ENCODE measurements at regions not wholly inside any gene's neighbourhood (a gene's known extent, or its start where the extent isn't known, plus 50 kb on each side); places are given as distances from the start of the nearest gene placed in this dataset.

GRCh38 chr12:69022674-69023073, 89.7 kb upstream of the CPM start:
- H3K27me3 Mint-ChIP-seq: peaks cover 7% of the 10 kb centered on the region
- no peaks in the 10 kb centered on the region for H3K9me3 Mint-ChIP-seq
- H3K27ac Mint-ChIP-seq: no peak overlapping the region
- peaks cover 3% of the 10 kb centered on the region for H3K36me3 Mint-ChIP-seq
- H3K4me1 Mint-ChIP-seq: no peaks in the 10 kb centered on the region
- H3K4me3 Mint-ChIP-seq: no peak overlapping the region

DNA sequence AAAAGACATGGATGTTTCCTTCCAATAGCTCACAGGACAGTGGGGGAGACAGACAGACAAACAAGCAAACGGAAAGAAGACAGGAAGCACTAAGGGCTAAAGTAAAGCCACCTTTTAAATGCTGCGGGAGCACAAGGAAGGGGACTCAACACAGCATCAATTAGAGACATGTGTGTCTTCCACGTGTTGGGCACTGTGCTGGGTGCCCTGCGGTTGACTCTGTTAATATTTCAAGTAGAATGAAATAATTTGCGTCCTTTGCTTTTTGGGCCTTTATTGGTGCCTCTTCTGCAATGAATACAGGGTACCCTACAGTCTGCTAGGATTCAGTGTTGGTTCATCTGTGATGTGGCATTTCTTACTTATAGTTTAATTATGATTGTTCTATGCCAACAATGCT, 90.9 kb upstream of the CPM start:
- H3K27me3 Mint-ChIP-seq: peaks cover 4% of the 10 kb centered on the region
- H3K9me3 Mint-ChIP-seq: no peaks in the 10 kb centered on the region
- no peak overlapping the region for H3K4me3 Mint-ChIP-seq

GRCh38 chr12:69024413-69024812, 91.4 kb upstream of the CPM start:
- Mint-ChIP-seq H3K4me1 (no peaks in the 10 kb centered on the region), H3K27me3 (peaks cover 4% of the 10 kb centered on the region), H3K9me3 (no peaks in the 10 kb centered on the region), H3K36me3 (peaks cover 3% of the 10 kb centered on the region), H3K4me3 (no peak overlapping the region), H3K27ac (no peak overlapping the region)

More for the DNA sequence above, 90.9 kb upstream of the CPM start:
- Mint-ChIP-seq H3K4me1 (no peaks in the 10 kb centered on the region), H3K27ac (no peak overlapping the region), H3K36me3 (peaks cover 3% of the 10 kb centered on the region)

GRCh38 chr12:69024907-69025306, 91.9 kb upstream of the CPM start:
- Mint-ChIP-seq H3K4me3 (no peak overlapping the region), H3K27ac (no peak overlapping the region), H3K4me1 (no peaks in the 10 kb centered on the region), H3K9me3 (no peaks in the 10 kb centered on the region), H3K36me3 (peaks cover 3% of the 10 kb centered on the region), H3K27me3 (peaks cover 4% of the 10 kb centered on the region)

- H3K4me1 Mint-ChIP-seq: no peaks in the 10 kb centered on the region
- no peaks in the 10 kb centered on the region for H3K9me3 Mint-ChIP-seq
- H3K27ac Mint-ChIP-seq: no peak overlapping the region
- H3K4me3 Mint-ChIP-seq: no peak overlapping the region
- no peaks in the 10 kb centered on the region for H3K27me3 Mint-ChIP-seq
- H3K36me3 Mint-ChIP-seq: no peaks in the 10 kb centered on the region
These were observed 93.4 kb upstream of the CPM start for GRCh38 chr12:69026336-69026735.

GRCh38 chr12:69027411-69027881, 94.5 kb upstream of the CPM start:
- Mint-ChIP-seq H3K9me3 (no peaks in the 10 kb centered on the region), H3K4me3 (no peak overlapping the region), H3K27ac (no peak overlapping the region), H3K36me3 (no peaks in the 10 kb centered on the region), H3K4me1 (no peaks in the 10 kb centered on the region), H3K27me3 (no peaks in the 10 kb centered on the region)

- Mint-ChIP-seq H3K36me3 (no peaks in the 10 kb centered on the region), H3K27me3 (peaks cover 2% of the 10 kb centered on the region), H3K4me1 (no peaks in the 10 kb centered on the region), H3K9me3 (no peaks in the 10 kb centered on the region), H3K4me3 (no peak overlapping the region), H3K27ac (no peak overlapping the region)
These were observed 96.2 kb upstream of the CPM start for GRCh38 chr12:69028941-69029729.

GRCh38 chr12:69030321-69030720, 97.3 kb upstream of the CPM start:
- Mint-ChIP-seq H3K36me3 (no peaks in the 10 kb centered on the region), H3K4me3 (no peak overlapping the region), H3K4me1 (no peaks in the 10 kb centered on the region), H3K27me3 (peaks cover 5% of the 10 kb centered on the region), H3K27ac (no peak overlapping the region), H3K9me3 (no peaks in the 10 kb centered on the region)

DNA sequence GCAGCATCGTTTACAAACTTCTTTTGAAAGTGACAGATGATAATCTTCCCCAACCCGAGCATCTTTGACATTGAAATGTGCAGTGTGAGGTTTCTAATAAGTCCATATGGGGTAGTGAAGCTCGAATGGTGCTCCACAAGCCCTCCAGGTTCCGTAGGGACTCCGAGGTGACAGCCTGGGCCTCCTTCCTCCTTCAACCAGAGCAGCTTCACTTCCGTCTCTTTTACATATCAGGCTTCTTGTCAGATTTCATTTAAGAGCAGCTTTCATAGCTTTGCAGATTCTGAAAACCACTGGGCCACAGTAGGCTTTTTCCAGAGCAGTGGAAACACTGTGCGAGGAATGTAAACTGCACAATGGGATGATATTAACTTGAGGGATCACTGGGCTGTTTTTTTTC, 103.6 kb upstream of the CPM start:
- Mint-ChIP-seq H3K27ac (no peak overlapping the region), H3K36me3 (no peaks in the 10 kb centered on the region), H3K27me3 (peaks cover 7% of the 10 kb centered on the region), H3K9me3 (no peaks in the 10 kb centered on the region), H3K4me1 (no peaks in the 10 kb centered on the region), H3K4me3 (no peak overlapping the region)

- Mint-ChIP-seq H3K9me3 (no peaks in the 10 kb centered on the region), H3K36me3 (no peaks in the 10 kb centered on the region), H3K27me3 (peaks cover 7% of the 10 kb centered on the region), H3K4me3 (no peak overlapping the region), H3K27ac (no peak overlapping the region), H3K4me1 (no peaks in the 10 kb centered on the region)
These were observed 104.0 kb upstream of the CPM start for GRCh38 chr12:69036999-69037398.

DNA sequence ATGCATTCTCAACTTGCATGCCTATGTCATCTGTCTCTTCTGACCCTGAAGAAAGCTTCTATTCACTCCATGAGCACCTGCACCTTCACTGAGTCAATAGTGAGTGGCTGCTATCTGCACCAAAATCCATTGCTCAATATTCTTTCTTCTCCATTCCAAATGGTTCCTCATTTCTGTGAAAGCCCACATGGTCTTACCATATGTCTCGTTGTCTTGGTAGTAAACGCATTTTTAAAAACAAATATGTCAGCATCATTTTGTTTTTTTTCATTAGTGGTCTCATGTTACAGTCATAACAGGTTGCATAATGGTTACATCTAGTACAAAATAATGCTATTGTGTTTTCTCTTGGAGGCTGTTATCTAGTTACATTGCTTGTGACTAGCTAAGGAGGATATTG, 106.9 kb upstream of the CPM start:
- Mint-ChIP-seq H3K27ac (no peak overlapping the region), H3K36me3 (no peaks in the 10 kb centered on the region), H3K4me1 (peaks cover under 1% of the 10 kb centered on the region), H3K4me3 (no peak overlapping the region), H3K27me3 (peaks cover 2% of the 10 kb centered on the region), H3K9me3 (no peaks in the 10 kb centered on the region)

DNA sequence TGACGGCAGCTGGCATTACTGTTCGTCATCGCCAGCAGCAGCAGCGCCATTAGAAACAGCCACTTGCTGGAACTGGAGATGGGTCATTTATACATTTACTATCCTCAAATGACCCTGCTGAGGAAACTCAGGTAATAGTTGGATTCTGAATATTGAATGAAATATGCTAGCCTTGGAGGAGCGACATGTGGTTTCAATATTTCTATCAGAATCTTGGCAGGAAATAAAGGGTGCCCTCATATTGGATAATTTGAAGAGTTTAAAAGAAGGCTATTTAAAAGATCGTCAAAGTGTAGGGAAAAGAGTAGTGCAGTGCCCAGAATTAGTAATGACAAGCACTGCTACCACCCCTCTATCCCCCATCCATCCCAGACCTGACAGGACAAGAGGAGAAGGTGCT, 109.6 kb upstream of the CPM start:
- Mint-ChIP-seq H3K27ac (no peak overlapping the region), H3K27me3 (peaks cover 5% of the 10 kb centered on the region)

DNA sequence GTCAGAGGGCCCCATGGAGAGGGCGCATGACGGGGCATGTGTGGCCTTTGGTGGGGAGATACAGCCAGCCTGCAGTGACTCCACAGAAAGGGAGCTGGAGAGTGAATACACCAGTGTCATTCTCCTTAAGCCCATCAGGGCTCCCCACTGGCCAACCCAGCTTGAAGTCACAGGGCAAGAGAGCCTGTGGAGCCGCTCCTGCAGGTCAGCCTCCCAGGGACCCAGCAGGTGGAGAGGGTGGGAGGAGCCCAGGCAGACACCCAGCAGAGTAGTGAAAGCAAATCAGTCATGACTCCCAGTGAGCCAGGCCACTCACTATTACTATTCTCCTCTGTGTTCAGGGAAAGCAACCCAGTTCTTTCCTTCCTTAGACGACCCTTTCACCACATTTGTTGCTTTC, 110.0 kb upstream of the CPM start:
- H3K4me3 Mint-ChIP-seq: no peak overlapping the region
- no peaks in the 10 kb centered on the region for H3K36me3 Mint-ChIP-seq
- peaks cover 5% of the 10 kb centered on the region for H3K27me3 Mint-ChIP-seq
- H3K4me1 Mint-ChIP-seq: peaks cover 3% of the 10 kb centered on the region
- H3K9me3 Mint-ChIP-seq: no peaks in the 10 kb centered on the region
- no peak overlapping the region for H3K27ac Mint-ChIP-seq

More for the DNA sequence above, 109.6 kb upstream of the CPM start:
- no peaks in the 10 kb centered on the region for H3K36me3 Mint-ChIP-seq
- peaks cover 3% of the 10 kb centered on the region for H3K4me1 Mint-ChIP-seq
- H3K9me3 Mint-ChIP-seq: no peaks in the 10 kb centered on the region
- no peak overlapping the region for H3K4me3 Mint-ChIP-seq

DNA sequence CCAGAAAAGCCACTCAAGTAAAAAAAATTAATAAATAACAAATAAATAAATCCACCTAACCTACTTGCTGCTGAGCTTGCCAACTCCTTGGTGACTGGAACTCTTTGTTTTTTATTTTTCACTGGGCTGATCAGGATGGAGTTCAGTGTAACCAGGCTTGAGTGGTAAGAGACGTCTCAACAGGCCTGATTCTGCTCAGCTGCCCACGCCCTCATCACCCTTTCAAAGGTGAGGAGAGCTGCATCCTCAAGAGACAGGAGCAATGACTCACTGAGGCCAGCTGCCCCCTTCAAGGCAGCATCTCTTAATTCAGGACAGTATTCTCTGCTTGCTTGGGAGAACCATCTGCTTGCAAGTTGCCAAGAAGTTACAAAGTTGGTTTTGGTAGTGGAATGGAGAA, 111.9 kb upstream of the CPM start:
- Mint-ChIP-seq H3K4me3 (no peak overlapping the region), H3K27ac (no peak overlapping the region), H3K9me3 (no peaks in the 10 kb centered on the region), H3K36me3 (no peaks in the 10 kb centered on the region), H3K4me1 (peaks cover 3% of the 10 kb centered on the region), H3K27me3 (peaks cover 3% of the 10 kb centered on the region)

DNA sequence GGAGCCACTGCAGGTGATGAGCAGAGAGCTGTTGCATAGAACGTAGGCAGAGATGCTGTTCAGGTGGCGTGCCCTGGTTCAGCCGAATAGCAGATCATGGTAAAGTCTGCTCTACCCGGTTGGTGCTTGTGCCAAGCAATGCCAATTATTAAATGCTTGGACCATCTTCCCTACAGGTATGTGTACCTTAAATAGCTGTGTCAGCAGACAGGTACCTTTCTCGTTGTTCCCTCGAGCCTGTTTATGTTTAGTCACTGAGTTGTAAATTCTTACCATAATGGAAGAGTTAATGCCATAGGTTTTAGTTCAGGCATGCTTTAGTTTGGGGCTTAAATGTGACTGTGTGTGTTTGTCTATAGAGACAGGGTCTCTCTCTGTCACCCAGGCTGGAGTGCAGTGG, 112.5 kb upstream of the CPM start:
- Mint-ChIP-seq H3K9me3 (no peaks in the 10 kb centered on the region), H3K4me1 (peaks cover 3% of the 10 kb centered on the region), H3K4me3 (no peak overlapping the region), H3K27me3 (peaks cover 3% of the 10 kb centered on the region), H3K36me3 (no peaks in the 10 kb centered on the region), H3K27ac (no peak overlapping the region)

- Mint-ChIP-seq H3K27ac (no peak overlapping the region), H3K27me3 (peaks cover 5% of the 10 kb centered on the region), H3K9me3 (no peaks in the 10 kb centered on the region), H3K4me3 (no peak overlapping the region), H3K4me1 (peaks cover 3% of the 10 kb centered on the region), H3K36me3 (no peaks in the 10 kb centered on the region)
These were observed 113.4 kb upstream of the CPM start for GRCh38 chr12:69046363-69046762.

GRCh38 chr12:69046920-69047319, 113.9 kb upstream of the CPM start:
- H3K27ac Mint-ChIP-seq: no peak overlapping the region
- peaks cover 3% of the 10 kb centered on the region for H3K4me1 Mint-ChIP-seq
- no peaks in the 10 kb centered on the region for H3K9me3 Mint-ChIP-seq
- peaks cover 5% of the 10 kb centered on the region for H3K27me3 Mint-ChIP-seq
- no peak overlapping the region for H3K4me3 Mint-ChIP-seq
- H3K36me3 Mint-ChIP-seq: no peaks in the 10 kb centered on the region

All from activated naive CD4-positive, alpha-beta T cell treated with anti-CD3 and anti-CD28 coated beads, Interleukin-2, amount 50 U/mL, for 24 hours (primary cell).